Renal cortical epithelial cell (primary cell): ENCODE measurements at regions not wholly inside any gene's neighbourhood (a gene's known extent, or its start where the extent isn't known, plus 50 kb on each side); places are given as distances from the start of the nearest gene placed in this dataset.

Experiments
- DNase-seq: peaks from one replicate; pipeline ENCODE4 v3.0.0-alpha.2; 2011; ENCODE audit warnings: low read depth

- peak; percentile 16 for DNase-seq
Observed at GRCh38 chr11:115869780-115870431, 365.7 kb upstream of the CADM1 start.

DNA sequence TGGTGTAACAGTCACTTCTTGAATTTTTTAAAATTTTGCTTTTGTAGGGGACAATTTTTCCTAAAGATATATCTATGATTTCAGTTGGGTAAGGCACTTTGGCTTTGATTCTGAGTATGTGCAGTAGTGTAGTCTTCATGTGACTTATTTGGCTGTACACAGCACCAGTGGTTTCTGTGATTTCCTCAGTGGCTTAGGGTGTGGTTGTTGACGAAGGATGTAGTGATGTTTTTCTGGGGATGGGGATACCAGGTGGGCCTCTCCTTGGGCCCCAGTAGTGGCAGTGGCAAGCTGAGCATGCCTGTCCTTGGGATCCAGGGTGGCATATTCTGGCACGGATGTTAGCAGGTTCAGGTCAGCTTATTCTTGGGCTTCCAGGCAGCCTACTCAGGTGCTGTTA lies 364.9 kb upstream of the CADM1 start:
- no peak for DNase-seq

DNA sequence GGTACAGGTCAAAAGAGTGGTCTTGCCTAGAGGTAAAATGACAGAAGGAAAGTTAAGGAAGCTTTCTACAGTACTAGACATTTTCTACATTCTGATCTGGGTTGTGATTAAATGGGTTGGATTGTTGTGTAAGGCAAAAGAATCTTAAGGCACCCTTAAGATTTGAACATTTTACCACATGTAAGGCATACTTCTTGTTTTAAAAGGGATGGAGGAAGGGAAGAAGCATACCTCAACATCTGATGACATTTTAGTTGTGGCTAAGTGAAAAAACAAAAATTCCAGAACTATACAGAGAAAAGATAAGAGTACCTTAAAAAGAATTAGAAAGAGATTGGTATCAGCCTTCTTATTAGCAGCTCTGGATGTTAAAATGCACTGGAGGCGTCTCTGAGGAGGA lies 356.0 kb upstream of the CADM1 start:
- DNase-seq = no peak

- DNase-seq = no peak
Observed at GRCh38 chr11:115848611-115849010, 344.4 kb upstream of the CADM1 start.

GRCh38 chr11:115848080-115848479 lies 343.9 kb upstream of the CADM1 start:
- no peak for DNase-seq

DNA sequence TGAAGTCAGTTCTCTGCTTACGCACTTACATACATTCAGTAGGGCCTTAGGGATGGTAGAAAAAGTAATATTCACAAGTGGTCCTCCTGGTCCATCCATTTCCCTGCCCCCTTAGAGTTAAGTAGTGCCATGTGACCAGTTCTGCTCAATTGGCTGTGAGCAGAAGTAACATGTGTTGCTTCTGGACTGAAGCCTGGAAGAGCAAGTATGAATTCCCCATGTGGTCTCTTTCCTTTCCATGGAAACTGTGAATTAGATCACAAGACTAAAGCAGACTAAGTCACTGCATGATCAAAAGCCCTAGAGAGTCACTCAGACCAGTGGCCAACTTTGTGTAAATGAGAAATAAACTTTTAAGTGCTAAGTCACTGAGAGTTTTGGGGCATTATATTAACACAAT lies 341.7 kb upstream of the CADM1 start:
- DNase-seq = no peak

DNA sequence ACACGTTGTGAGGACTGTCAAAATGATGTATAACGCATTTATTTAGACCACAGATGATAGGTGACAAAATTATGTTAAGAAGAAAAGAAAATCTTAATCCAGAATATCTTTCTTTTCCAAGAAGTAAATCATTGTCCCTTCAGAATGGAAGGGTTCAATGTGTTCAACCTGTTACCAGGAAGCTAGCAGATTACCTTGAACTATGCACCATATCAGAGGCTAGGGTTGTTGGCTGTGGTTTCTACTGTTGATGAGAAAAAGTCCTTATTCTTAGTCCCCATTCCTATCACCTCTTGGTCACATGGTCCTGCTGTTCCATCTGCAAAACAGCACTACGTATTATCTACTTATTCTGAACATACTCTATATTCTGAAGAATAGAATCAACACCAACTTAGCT lies 339.5 kb upstream of the CADM1 start:
- DNase-seq = no peak

- no peak for DNase-seq
Observed at GRCh38 chr11:115843111-115843510, 338.9 kb upstream of the CADM1 start.

GRCh38 chr11:115820026-115820425 lies 315.8 kb upstream of the CADM1 start:
- DNase-seq = no peak

DNA sequence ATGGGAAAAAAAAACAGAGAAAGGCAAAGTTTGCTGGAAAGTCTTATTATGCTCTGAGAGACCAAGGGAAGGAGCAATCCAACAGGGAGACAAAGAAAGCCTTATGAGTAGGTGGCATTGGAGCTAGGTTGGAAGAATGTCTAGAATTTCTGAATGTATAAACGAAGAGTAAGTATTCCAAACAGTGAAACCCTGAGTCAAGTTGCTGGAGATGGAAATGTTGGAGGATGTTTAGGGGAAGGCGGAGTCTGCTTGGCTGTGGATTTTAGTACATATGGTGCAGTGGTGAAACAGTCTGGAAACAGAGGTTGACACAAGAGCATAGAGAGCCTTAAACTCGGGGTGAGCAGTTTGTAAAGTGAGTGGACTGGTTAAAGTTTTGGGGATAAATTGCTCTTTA lies 314.8 kb upstream of the CADM1 start:
- DNase-seq = no peak

- no peak for DNase-seq
Observed at GRCh38 chr11:115817844-115818468, 313.7 kb upstream of the CADM1 start.

DNA sequence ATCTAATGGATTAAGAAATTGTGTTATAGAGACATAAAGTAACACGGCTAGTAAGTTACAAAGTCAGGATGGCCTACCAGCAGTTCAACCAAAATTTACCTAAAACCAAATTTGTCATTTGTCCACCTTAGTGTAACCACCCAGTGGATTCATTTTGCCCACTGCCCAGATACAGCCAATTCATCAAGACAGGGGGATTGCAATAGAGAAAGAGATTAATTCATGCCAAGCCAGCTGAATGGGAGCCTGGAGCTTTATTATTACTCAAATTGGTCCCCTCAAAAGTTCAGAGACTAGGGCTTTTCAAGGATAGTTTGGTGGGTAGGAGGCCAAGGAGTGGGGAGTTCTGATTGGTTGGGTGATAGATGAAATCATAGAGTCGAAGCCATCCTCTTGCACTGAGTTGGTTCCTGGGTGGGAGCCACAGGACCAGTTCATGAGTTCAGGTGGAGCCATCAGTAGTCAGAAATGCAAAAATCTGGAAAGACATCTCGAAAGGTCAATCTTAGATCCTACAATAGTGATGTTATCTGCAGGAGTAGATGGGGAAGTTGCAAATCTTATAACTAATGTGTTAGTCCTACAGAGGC lies 304.2 kb upstream of the CADM1 start:
- DNase-seq = no peak

DNA sequence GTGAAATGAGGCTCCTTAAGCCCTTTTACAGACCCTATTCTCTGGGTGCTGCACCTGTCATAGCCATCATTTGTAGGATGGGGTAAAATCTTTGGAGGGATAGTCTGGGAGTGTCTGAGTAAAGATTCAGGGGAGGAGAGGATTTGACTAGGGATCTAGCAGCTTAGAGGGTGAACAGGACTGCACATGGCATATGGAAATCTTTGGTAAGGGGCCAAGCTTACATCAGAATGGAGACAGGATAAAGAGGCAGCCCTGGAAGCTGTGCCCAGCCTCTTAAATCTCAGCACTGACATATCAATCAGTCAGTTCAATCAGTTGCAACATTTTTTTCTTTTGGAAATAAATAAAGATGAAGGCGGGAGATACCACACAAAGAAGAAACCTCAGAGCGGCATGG lies 301.8 kb upstream of the CADM1 start:
- no peak for DNase-seq

DNA sequence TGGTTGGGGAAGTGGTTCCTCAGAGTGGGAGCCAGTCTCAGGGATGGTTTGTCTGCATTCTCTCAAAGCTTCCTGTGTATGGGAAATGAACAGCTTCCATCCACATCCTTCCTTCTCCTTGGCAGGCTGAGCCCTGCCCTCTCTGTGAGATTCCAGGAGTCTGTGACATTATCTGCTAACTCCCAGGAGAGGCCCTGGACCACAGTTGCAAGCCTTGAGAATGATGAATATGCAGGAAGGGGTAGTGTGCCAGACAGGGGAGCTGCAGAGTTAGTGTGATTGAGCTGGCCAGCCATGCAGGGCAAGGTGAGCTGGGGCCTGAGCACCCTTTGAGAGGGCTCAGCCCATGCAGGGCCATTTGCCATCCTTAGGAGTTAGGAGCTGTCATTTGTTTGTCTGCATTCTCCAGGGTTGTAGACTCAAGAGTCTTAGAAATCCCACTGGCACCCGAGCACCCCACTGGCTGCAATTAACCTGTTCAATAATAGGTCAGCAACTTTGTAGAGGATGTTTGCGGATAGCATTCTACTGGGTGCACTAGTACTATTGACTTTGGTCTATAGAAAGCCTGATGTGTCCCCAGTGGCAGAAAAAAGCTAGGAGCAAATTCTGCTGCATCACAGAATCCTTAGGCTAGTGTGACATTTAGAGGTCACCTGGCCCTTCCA lies 299.0 kb upstream of the CADM1 start:
- no peak for DNase-seq

GRCh38 chr11:115802641-115803040 lies 298.4 kb upstream of the CADM1 start:
- no peak for DNase-seq

GRCh38 chr11:115792903-115793302 lies 288.7 kb upstream of the CADM1 start:
- DNase-seq = no peak

DNA sequence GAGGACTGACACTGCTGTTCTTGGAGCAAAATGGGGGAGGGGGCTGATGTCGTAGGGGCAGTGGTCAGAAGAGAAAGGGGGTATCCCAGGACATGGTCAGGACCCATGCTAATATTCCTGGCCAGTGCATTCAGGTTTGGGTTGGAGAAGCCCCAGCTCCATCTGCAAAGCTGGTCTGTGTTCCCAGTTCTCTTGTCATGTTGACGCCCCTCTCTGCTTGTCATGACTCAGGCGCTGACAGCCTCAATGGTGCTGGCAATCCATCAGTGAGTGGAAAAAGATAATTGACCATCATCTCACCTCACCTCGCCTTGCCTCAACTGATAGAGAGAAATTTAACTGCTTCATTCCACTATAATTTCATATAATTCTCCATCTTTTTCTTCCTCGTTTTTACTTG lies 283.1 kb upstream of the CADM1 start:
- no peak for DNase-seq

DNA sequence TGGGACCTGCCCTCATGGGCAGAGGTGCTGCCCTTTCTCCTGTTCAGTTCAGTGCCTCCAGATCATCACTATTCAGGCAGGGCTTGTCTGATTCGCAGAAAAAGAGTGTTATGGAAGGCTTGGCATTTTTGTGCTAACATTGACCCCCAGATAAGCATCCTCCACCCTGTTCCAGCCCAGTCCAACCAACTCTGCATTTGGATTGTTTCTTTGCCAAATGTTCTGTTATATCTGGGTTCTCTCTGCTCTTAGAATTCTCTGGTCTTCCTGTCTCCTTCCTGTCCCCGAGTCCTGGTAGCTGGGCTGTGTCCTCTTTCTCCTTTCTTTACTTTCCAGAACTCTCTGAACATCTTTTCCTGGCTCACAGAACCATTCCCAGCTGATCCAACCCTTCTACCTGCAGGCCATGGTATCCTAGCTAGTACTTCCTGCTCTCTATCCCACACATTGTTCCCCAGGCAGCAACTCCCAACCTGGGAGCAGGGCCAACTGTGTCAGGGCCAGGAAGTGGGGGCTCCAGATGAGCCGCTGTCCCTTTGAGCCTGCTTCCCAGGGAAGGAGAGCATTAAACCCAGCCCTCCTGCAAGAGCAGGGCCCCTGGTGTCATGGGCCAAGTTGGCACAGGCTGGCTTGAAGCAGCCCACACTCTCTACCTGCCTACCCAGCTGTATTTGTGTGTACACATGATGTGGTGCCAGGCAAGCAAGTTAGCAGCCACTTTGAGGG lies 280.7 kb upstream of the CADM1 start:
- DNase-seq = no peak

DNA sequence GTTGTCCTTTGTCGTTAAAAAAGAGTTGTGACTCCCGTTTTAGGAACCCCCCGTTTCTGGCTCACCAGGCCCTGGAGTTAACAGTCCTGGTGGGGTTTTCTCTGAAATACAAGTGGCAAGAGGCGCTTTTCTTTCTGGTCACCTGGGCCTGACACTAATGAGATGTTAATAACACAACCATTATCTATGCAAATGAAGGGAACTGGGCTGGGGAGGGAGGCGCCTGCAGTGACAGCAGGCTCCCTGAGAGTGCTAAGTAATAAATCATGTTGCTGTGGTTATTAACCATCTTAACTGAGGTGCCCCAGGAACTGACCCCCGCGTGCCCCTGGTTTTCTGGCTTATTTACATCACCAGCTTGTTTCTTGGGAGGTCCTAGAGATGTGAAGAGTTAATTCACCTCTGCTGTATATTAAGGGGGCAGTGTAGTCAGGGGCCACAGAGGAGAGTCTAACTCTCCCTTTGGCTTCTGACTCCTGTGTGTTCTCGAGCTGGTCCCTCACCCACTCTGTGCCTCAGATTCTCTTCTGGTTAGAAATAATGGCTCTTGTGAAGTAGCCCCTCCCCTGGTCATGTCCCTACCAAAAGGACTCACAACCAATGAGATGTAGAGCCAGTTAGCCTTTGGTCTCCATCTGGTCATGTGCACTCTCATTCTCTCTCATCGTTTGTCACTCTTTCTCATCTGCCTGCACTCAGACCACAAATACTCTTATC lies 276.6 kb upstream of the CADM1 start:
- no peak for DNase-seq

DNA sequence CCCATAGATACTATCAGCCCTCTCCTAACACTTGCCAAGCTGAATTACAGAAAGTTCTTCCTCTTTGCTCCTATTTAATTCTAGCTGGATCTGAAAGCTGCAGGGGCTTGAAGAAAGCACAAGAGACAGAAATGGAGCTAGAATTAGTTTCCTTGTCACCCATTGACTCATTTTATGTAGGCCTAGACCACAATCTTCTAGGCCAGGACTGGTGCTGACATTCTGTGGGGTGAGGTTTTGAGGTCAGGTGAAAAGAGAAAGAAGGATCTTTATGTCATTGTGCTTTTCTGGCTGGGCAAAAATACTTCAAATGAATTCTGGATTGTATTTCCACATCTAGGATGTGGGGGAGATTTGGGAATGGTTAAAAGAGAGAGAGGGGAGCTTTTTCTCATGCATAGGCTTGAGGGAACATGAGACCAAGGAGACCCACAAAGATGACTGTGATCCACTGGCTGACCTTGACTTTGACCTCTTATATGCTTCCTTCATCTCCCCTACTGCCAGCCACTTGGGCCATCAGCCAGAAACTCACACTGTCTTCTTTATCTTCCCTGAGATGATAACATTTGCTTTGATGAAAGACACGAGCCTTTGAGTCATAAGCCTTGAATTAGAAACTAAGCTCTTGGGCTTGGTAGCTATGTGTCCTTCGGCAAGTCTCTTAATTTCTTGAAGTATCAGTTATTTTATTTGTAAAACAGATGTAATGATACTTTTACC lies 274.9 kb upstream of the CADM1 start:
- no peak for DNase-seq

DNA sequence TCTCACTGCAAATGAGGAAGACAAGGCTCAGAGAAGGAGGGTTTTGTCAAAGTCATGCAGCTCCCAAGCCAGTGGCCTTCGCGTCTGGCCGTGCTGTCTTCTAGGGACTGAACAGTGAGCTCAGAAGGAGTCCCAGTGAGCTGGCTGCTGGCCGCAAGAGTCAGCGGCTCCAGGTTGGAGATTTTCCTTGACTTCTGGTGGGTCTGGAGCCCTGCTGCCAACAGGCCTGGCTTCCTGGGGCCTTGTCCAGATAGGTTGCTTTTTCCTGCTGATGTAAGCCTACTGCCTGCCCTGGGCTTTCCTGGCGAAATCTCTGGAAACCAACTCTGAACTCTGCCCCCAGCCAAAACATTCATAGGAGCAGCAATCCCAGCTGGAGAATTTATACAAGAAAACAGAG lies 272.7 kb upstream of the CADM1 start:
- no peak for DNase-seq
